HL-60 (cell line): ENCODE measurements at regions not wholly inside any gene's neighbourhood (a gene's known extent, or its start where the extent isn't known, plus 50 kb on each side); places are given as distances from the start of the nearest gene placed in this dataset.

Experiments used
- DNase-seq, 2 experiments: peaks; one replicate each; pipeline ENCODE4 v3.0.0-alpha.2; 2010 to 2020; ENCODE audit warnings: low read depth in 1 of 2, low spot score in 1 of 2
- H3K27ac ChIP-seq: fragments of 250-450 bp; sonication (Bioruptor Pico); replicated peaks from 2 replicates; pipeline ENCODE4 v1.5.1; 2020; ENCODE audit warnings: mild to moderate bottlenecking, moderate library complexity
- H3K27me3 ChIP-seq: fragments of 250-450 bp; sonication (Bioruptor Pico); 2 replicates; pipeline ENCODE4 v1.5.1; 2021; ENCODE audit warnings: mild to moderate bottlenecking, moderate library complexity; ENCODE audit not compliant: insufficient read depth, poor library complexity, severe bottlenecking
- H3K4me3 ChIP-seq: replicated peaks from 2 replicates; pipeline ENCODE4 v1.5.1; 2011; ENCODE audit warnings: mild to moderate bottlenecking, control low read depth, low read length; ENCODE audit not compliant: insufficient read depth
- CTCF ChIP-seq: IDR thresholded peaks from one replicate; pipeline ENCODE4 v1.5.1; 2011; ENCODE audit warnings: low read length, control low read depth, inconsistent platforms; ENCODE audit not compliant: insufficient read depth
- GABPA ChIP-seq: IDR thresholded peaks from 2 replicates; pipeline ENCODE4 v1.6.1; 2012; ENCODE audit warnings: low read depth
- POLR2AphosphoS5 ChIP-seq: IDR thresholded peaks from 2 replicates; pipeline ENCODE4 v1.6.1; 2012; ENCODE audit warnings: low read depth
- REST ChIP-seq: IDR thresholded peaks from 2 replicates; pipeline ENCODE4 v1.6.1; 2012; ENCODE audit warnings: low read depth; ENCODE audit not compliant: insufficient replicate concordance
- SPI1 ChIP-seq: IDR thresholded peaks from 2 replicates; pipeline ENCODE4 v1.6.1; 2012; ENCODE audit warnings: low read depth, mild to moderate bottlenecking, borderline replicate concordance

DNA sequence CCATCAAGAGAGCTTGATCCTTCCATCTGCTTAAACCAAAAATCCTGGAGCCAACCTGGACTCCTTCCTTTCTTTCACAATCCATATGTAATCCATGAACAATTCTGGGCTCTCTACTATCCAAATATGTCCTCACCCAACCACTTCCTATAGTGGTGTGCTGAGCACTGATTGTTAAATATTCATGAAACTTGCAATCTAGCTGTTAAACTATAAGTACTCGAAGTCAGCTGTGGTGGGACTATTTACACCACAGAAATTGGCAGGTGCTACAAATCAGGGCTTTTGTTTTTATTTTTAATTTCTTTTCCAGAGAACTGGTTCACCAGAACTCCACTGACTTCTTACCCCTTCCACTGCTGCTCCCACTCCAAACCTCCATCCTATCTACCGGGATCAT lies 57.2 kb upstream of the KCND3 start:
- Histone ChIP-seq H3K27ac (no peak overlapping the region), H3K4me3 (no peak overlapping the region), H3K27me3 (no peaks in the 10 kb centered on the region)
- TF ChIP-seq REST (no peak), CTCF (no peak), POLR2AphosphoS5 (no peak), SPI1 (no peak), GABPA (no peak)
- DNase-seq, result no peak

DNA sequence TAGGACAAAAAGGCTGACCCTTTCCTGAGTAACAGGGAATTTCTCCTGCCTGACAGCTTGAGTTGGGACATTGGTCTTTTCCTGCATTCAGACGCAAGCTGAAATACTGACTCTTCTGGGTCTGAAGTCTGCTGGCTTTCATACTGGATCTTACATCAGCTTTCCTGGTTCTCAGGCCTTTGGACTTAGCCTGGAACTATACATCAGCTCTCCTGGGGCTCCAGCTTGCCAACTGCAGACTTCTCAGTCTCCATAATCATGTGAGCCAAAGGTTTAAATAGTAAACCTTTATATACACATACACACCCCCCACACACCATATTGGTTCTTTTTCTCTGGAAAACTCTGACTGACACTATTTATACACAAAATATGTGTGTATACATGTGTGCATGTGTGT lies 59.0 kb upstream of the KCND3 start:
- H3K27me3 ChIP-seq, result peaks cover 4% of the 10 kb centered on the region
- no peak overlapping the region for H3K27ac ChIP-seq
- no peak overlapping the region for H3K4me3 ChIP-seq
- no peak for DNase-seq
- TF ChIP-seq GABPA (no peak), REST (no peak), POLR2AphosphoS5 (no peak), SPI1 (no peak), CTCF (no peak)

GRCh38 chr1:112054510-112054909 lies 65.0 kb upstream of the KCND3 start:
- no peak for TF ChIP-seq GABPA
- no peak for TF ChIP-seq SPI1
- TF ChIP-seq POLR2AphosphoS5, result no peak
- TF ChIP-seq CTCF, result no peak
- no peak for TF ChIP-seq REST

More at GRCh38 chr1:112054510-112054909, 65.0 kb upstream of the KCND3 start:
- Histone ChIP-seq H3K27me3 (peaks cover 6% of the 10 kb centered on the region), H3K27ac (no peak overlapping the region), H3K4me3 (no peak overlapping the region)
- no peak for DNase-seq
